GM23338 (cell line): ENCODE measurements at regions not wholly inside any gene's neighbourhood (a gene's known extent, or its start where the extent isn't known, plus 50 kb on each side); places are given as distances from the start of the nearest gene placed in this dataset.

Experiments
- ETS1 ChIP-seq: IDR thresholded peaks from 2 replicates; pipeline ENCODE4 v1.6.1; 2016; ENCODE audit warnings: antibody characterized with exemption
- EZH2 ChIP-seq: fragments of 200-600 bp; sonication (generic); IDR thresholded peaks from one replicate; pipeline ENCODE4 v1.8.0; 2017; ENCODE audit warnings: antibody characterized with exemption, mild to moderate bottlenecking, low read depth; ENCODE audit not compliant: unreplicated experiment
- EZH2phosphoT487 ChIP-seq: fragments of 200-600 bp; sonication (generic); IDR thresholded peaks from one replicate; pipeline ENCODE4 v1.8.1; 2018; ENCODE audit warnings: antibody characterized with exemption; ENCODE audit not compliant: unreplicated experiment
- JUNB ChIP-seq: IDR thresholded peaks from one replicate; pipeline ENCODE4 v1.6.1; 2016; ENCODE audit warnings: antibody characterized with exemption; ENCODE audit not compliant: unreplicated experiment
- NANOG ChIP-seq: IDR thresholded peaks from 2 replicates; pipeline ENCODE4 v1.6.1; 2016; ENCODE audit warnings: antibody characterized with exemption, borderline replicate concordance
- REST ChIP-seq: IDR thresholded peaks from one replicate; pipeline ENCODE4 v1.6.1; 2018; ENCODE audit warnings: antibody characterized with exemption; ENCODE audit not compliant: unreplicated experiment
- STAT1 ChIP-seq: IDR thresholded peaks from one replicate; pipeline ENCODE4 v1.6.1; 2016; ENCODE audit warnings: antibody characterized with exemption; ENCODE audit not compliant: unreplicated experiment
- ZNF462 ChIP-seq: fragments of 250-450 bp; sonication (Bioruptor Pico); IDR thresholded peaks from 2 replicates; pipeline ENCODE4 v1.5.0; 2020; ENCODE audit warnings: mild to moderate bottlenecking, moderate library complexity

- TF ChIP-seq ZNF462 (CRISPR knock-in tag) (no peak), ETS1 (no peak), JUNB (no peak), NANOG (no peak), REST (no peak), EZH2phosphoT487 (no peak), EZH2 (no peak), STAT1 (no peak)
Measured at GRCh38 chr10:61076572-61077114, 132.7 kb upstream of the RHOBTB1 start (continued).
